Skin epidermis (tissue), 12 donors: ENCODE measurements at regions not wholly inside any gene's neighbourhood (a gene's known extent, or its start where the extent isn't known, plus 50 kb on each side); places are given as distances from the start of the nearest gene placed in this dataset.

Source experiments
- H3K27ac ChIP-seq, 21 experiments: fragments of 200-600 bp; sonication (generic) in 11 of 21; one replicate each; pipeline ENCODE4 v1.5.0; 2020; ENCODE audit warnings: mild to moderate bottlenecking in 3 of 21, inconsistent platforms in 2 of 21, moderate library complexity in 2 of 21
- H3K4me3 ChIP-seq, 7 experiments: fragments of 200-600 bp; sonication (generic) in 2 of 7; one replicate each; pipeline ENCODE4 v1.5.0; 2020; ENCODE audit warnings: inconsistent platforms in 2 of 7, mild to moderate bottlenecking in 2 of 7, moderate library complexity in 1 of 7

DNA sequence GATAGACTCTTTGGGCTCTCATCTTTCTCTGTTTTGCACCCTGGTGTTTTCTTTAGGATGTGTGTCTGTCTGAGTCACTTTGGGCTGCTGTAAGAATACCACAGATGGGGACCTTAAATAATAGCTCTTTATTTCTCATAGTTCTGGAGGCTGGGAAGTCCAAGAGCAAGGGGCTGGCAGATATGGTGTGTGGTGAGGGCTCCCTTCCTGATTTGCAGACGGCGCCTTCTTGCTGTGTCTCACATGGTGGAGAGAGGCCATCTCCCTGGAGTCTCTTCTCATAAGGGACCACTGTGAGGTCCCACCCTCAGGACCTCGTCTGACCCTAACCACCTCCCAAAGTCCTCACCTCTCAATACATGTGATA lies 93.7 kb upstream of the ADRA2C start:
- Histone ChIP-seq H3K27ac (no peak overlapping the region), H3K4me3 (no peak overlapping the region)

DNA sequence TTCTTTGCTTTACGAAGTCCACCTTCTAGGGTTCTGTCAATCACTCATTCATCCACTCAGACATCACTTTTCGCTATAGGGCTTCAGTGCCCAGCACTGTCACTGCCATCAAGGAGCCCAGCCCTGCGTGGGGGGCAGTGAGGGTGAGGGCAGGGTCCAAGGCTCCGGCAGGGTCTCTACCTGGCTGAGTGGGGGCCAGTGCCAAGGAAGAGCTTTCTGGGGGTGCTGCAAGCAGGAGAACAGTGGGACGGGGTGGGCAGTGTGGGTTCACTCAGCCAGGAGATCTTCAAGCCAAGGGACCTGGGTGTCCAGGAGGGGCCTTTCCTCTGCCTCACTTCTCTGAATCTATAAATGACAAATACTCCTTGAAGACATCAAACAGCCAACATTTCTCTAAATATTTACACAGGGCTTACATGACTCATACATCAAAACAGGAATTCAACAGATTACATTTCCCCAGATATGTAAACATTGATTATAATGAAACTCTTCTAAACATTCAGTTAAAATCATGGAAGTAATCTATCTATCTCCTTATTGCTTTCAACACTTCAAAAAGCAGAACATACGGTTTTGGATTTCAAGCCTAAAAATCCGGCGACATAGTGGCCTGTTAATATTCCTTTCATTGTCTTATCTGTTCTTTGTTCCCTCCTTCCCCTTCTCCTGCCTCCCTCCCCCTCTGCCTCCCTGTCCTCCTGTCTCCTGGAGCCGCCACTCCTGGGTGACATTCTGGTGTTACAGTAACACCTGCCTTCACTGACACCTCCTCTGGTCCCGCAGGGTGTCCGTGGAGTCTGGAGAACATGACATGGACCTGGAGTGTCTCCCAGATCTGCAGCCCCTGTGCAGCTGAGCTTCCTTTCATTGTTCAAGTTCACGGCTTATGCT lies 94.4 kb upstream of the ADRA2C start:
- Histone ChIP-seq H3K4me3 (no peak overlapping the region), H3K27ac (no peak overlapping the region)

GRCh38 chr4:3670521-3671519 lies 95.4 kb upstream of the ADRA2C start:
- no peak overlapping the region for H3K27ac ChIP-seq
- H3K4me3 ChIP-seq, result no peak overlapping the region

GRCh38 chr4:3669553-3669949 lies 96.6 kb upstream of the ADRA2C start:
- no peak overlapping the region for H3K4me3 ChIP-seq
- H3K27ac ChIP-seq, result no peak overlapping the region

DNA sequence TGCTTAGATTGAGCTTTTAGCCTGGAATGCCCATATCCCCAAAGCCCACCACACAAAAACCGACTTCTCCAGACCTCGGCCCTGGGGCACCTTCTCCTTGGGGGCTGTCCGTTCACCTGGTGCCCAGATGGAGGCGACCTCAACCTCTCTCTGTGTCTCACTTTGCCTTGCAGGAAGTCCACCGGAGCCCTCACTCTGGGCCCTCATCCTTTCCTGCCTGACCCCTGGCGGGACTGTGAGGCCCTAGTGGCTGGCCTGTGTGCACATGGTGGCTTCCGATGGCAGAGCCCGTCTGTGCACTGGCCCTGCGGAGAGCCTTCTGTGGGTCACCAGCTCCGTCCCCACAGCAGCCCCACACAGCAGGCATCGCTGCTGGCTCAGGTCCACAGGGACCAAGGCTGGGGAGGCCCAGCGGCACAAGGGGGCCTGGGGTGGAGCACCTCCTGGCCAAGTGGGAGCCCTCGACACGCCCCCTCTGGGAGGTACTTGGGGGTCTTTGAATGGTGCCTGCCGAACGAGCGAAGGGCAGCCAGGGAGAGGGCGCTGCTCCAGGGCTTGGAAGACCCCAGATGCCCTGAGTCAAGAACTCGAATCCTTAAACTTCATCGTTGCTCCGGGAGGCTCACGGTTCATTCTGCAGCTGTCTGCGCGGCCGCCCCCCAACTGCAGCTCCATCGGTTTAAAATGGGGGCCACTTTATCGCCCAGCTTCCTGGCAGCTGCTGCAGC lies 97.2 kb upstream of the ADRA2C start:
- Histone ChIP-seq H3K4me3 (no peak overlapping the region), H3K27ac (no peak overlapping the region)

- Histone ChIP-seq H3K4me3 (no peak overlapping the region), H3K27ac (no peak overlapping the region)
These were observed 98.9 kb upstream of the ADRA2C start for GRCh38 chr4:3667258-3667657.

DNA sequence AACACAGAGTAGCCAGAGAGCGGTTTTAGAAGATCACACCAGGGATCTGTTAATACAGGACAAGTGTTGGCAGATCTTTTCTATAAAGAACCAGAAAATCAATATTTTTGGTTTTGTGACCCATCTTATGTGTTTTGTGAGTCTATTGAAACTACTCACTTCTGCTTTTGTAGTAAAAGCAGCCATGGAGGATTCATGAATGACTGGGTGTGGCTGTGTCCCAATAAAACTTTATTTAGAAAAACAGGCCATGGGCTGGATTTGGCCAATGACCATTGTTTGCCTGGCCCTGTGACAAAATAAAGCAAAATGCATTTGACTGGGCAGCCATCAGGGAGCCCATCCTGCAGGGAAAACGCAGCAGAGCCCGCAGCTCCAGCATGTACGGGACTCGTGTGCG lies 99.9 kb upstream of the ADRA2C start:
- no peak overlapping the region for H3K4me3 ChIP-seq
- no peak overlapping the region for H3K27ac ChIP-seq

- H3K4me3 ChIP-seq, result no peak overlapping the region
- no peak overlapping the region for H3K27ac ChIP-seq
These were observed 100.8 kb upstream of the ADRA2C start for GRCh38 chr4:3665360-3665891.

GRCh38 chr4:3663791-3664190 lies 102.4 kb upstream of the ADRA2C start:
- Histone ChIP-seq H3K27ac (no peak overlapping the region), H3K4me3 (no peak overlapping the region)

- Histone ChIP-seq H3K4me3 (no peak overlapping the region), H3K27ac (no peak overlapping the region)
These were observed 103.7 kb upstream of the ADRA2C start for GRCh38 chr4:3662516-3662915.

DNA sequence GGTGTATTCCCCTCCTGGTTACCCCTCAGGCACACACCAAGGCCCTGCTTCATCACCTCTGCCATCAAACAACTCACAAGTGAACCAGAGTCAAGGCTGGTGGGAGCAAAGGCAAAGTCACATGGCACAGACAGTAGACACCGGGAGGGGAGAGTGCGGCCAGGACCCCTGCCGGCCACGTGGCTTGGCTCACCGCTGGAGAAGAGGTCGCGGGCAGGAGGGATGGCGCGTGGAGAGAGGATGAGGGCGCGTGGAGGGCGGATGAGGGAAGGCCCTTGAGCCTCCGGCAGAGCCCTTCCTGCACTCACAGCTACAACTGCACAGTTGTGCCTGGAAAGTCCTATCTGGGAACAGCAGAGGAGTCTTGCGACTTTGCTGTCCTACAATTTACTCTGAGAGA lies 104.2 kb upstream of the ADRA2C start:
- Histone ChIP-seq H3K27ac (no peak overlapping the region), H3K4me3 (no peak overlapping the region)

DNA sequence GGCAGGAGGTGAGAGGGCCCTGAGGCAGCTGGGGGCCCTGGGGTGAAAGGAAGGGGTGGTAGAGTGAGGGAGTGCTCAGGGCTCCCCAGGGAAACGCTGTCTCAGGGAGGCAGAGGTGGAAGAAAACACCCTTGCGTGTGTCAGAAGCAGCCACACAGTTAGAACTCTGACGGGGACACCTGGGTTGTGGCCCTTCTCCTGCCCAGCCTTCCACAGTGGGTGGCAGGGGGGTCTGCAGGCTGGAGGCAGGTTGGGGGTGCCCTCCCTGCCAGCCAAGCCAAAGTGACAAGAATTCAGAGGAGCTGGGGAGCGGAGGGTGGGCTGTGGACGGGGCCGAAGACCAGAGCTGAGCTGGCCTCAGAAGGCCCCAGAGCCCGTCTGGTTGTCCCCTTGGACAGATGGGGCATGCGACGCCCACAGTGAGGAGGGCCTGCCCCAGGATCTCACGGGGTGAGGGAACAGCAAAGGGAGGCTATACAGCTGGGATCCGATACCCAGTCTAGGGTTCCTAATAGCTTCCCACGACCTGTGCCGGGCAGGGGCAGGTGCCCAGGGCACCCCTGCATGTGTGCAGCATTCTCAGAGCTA lies 105.2 kb upstream of the ADRA2C start:
- Histone ChIP-seq H3K4me3 (no peak overlapping the region), H3K27ac (no peak overlapping the region)

DNA sequence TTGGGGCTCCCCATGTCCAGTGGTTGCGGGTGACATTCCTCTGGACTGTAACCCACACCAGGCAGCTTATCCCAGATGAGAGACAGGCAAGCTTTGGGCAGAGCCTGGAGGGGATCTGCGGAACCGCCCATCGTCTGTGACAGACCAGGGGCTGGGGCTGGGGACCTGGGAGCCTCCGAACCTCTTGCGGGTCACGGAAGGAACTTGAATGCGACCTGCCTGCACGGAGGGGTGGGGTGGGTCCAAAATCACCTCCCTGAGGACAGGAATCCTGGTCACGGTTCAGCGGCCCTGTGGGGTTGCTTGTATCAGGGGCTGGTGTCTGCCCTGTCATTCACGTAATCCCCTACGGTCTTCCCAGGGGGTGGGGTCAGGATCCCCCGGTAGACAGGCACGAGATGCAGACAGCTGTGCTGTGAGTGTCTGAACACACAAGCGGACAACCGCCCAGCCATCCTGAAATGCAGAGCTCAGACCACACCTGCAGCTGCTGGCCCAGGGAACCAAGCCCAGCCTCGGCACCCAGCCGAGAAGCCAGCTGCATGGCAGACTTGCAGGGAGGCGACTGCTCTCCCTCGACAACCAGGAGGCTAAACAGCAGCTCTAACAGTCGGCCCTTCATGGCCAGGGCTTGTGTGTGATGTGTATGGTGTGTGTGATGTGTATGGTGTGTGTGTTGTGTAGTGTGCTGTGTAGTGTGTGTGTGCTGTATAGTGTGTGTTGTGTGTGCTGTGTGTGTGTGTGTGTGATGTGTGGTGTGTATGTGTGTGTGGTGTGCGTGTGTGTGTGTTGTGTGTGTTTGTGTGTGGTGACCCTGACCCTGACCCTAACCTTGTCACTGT lies 105.9 kb upstream of the ADRA2C start:
- no peak overlapping the region for H3K27ac ChIP-seq
- H3K4me3 ChIP-seq, result no peak overlapping the region

DNA sequence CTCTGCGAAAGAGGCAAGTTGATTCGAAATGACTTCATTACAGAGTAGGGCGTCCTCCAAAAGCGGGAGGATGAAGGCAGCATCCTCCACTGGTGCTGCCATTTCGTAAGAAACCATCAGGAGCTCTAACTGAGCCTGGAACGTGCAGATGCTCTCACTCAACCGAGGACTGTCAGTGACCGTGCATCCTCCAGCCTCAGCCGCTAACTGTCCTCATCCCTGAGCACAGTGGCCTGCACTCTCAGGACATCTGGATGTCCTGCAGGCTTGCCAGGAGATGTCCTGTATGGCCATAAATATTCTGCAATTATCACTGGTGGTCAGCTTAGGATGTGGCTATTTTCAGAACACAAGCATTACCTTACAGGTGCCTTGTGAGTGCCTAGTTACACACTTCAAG lies 107.1 kb upstream of the ADRA2C start:
- no peak overlapping the region for H3K27ac ChIP-seq

GRCh38 chr4:3658530-3658913 lies 107.7 kb upstream of the ADRA2C start:
- Histone ChIP-seq H3K27ac (peak overlapping the region in 1 of 21 experiments; percentile 65), H3K4me3 (no peak overlapping the region)

More for the DNA sequence above, 107.1 kb upstream of the ADRA2C start:
- H3K4me3 ChIP-seq, result no peak overlapping the region

GRCh38 chr4:3657902-3658529 lies 108.2 kb upstream of the ADRA2C start:
- Histone ChIP-seq H3K4me3 (no peak overlapping the region), H3K27ac (peak overlapping the region in 1 of 21 experiments; percentile 65)

- Histone ChIP-seq H3K4me3 (no peak overlapping the region), H3K27ac (no peak overlapping the region)
These were observed 109.5 kb upstream of the ADRA2C start for GRCh38 chr4:3656416-3657356.
